ENCODE measurements at regions not wholly inside any gene's neighbourhood (a gene's known extent, or its start where the extent isn't known, plus 50 kb on each side); places are given as distances from the start of the nearest gene placed in this dataset.
A peak's percentile ranks its signal among the peaks of the same experiment; 100 is the strongest.

DNA sequence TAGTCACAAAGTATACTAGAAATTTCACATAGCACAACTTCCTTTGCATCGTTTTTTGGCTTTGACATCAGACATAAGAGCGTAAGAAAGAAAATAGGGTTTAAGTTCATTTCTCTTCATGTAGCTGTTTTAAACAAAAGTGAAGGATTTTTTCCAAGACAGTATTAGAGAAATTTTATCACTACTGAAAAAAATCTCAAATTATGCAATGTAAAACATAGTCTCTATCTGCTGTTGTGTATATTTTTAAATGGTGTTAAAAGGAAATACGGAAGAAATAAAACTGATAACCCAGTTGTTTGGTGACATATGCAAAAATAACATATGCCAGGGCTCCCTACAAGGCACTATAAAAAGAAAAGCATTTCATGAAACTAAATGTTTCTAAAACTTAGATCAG is 1449.4 kb downstream of the LRRC4C start:
- peak in 1 of 4 donors; percentile 7 for DNase-seq
- intact Hi-C loops (cut with DNase I): no loop called here
- Histone ChIP-seq H3K9me3 (no peaks in the 10 kb centered on the region), H3K27ac (no peak overlapping the region), H3K27me3 (no peaks in the 10 kb centered on the region), H3K36me3 (no peaks in the 10 kb centered on the region), H3K4me1 (no peaks in the 10 kb centered on the region), H3K4me3 (no peak overlapping the region)
- TF ChIP-seq CTCF (IDR thresholded peaks at IDR 0.05): no peak
- no peak for ATAC-seq

DNA sequence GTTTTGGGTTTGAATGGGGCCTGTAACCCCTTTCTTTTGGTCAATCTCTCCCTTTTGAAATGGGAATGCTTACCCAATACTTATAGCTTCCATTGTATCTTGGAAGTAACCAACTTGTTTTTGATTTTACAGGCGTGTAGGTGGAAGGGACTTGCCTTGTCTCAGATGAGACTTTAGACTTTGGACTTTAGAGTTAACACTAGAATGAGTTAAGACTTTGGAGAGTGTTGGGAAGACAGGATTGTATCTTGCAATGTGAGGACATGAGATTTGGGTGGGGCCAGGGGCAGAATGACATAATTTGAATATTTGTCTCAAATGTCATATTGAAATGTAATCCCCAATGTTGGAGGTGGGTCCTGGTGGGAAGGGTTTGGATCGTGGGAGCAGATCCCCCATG is 1466.9 kb downstream of the LRRC4C start:
- Histone ChIP-seq H3K4me3 (no peak overlapping the region), H3K36me3 (no peaks in the 10 kb centered on the region), H3K9me3 (peaks cover 0 to 2% of the 10 kb centered on the region in 2 donors), H3K27me3 (no peaks in the 10 kb centered on the region), H3K27ac (no peak overlapping the region), H3K4me1 (no peaks in the 10 kb centered on the region)
- no peak for TF ChIP-seq CTCF (IDR thresholded peaks at IDR 0.05)
- ATAC-seq (no peak), DNase-seq (no peak)
- intact Hi-C loops (cut with DNase I): no loop called here

GRCh38 chr11:39990421-39990831 is 1469.0 kb downstream of the LRRC4C start:
- intact Hi-C loops (cut with DNase I): no loop called here
- Histone ChIP-seq H3K4me3 (no peak overlapping the region), H3K27me3 (no peaks in the 10 kb centered on the region), H3K27ac (no peak overlapping the region), H3K36me3 (no peaks in the 10 kb centered on the region), H3K9me3 (peaks cover 0 to 8% of the 10 kb centered on the region in 2 donors), H3K4me1 (no peaks in the 10 kb centered on the region)
- no peak for TF ChIP-seq CTCF (IDR thresholded peaks at IDR 0.05)
- ATAC-seq (no peak), DNase-seq (no peak)

DNA sequence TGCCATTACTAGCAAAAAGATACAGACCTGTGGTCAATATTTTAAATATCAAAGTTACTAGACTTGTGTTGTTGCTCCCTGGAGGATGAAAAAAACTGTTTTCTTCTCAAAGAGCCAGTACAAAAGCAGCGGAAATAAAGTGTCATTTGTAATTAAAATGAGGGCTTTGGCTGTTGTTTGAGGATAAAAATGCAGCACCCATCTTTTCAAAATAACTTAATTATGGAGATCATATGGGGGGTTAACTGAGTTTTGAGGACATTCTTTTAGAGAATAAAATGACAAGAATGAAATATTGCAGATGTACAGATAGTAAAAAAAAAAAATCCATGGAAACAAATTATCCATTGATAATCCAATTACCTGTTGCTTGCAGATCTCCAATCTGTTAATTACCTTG is 1484.4 kb downstream of the LRRC4C start:
- ATAC-seq: no peak
- TF ChIP-seq CTCF (IDR thresholded peaks at IDR 0.05): no peak
- Histone ChIP-seq H3K36me3 (no peaks in the 10 kb centered on the region), H3K4me3 (no peak overlapping the region), H3K27me3 (no peaks in the 10 kb centered on the region), H3K4me1 (no peaks in the 10 kb centered on the region), H3K27ac (no peak overlapping the region), H3K9me3 (no peaks in the 10 kb centered on the region)
- DNase-seq: no peak
- intact Hi-C loops (cut with DNase I): no loop called here

DNA sequence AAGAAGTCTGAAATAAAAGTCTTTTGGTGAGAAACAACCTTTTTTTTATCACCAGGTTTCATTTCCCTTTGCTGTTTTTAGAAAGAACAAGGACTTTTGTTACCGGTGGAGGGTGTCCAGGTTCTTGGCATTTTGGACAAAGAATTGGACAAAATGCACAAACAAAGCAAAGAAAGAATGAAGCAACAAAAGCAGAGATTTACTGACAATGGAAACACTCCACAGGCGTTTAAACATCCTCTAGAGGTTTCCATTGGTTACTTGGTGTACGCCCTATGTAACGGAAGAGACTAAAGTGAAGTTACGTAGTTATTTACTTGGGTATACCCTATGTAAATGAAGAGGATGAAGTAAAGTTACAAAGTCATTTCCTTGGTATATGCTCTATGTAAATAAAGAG is 1487.0 kb downstream of the LRRC4C start:
- Histone ChIP-seq H3K4me1 (no peaks in the 10 kb centered on the region), H3K27ac (peak overlapping the region in 1 of 2 donors; percentile 30), H3K9me3 (no peaks in the 10 kb centered on the region), H3K36me3 (no peaks in the 10 kb centered on the region), H3K4me3 (no peak overlapping the region), H3K27me3 (no peaks in the 10 kb centered on the region)
- TF ChIP-seq CTCF (IDR thresholded peaks at IDR 0.05): no peak
- no peak for DNase-seq
- no peak for ATAC-seq
- intact Hi-C loops (cut with DNase I): no loop called here
